HG03520 (cell line): ENCODE measurements at regions not wholly inside any gene's neighbourhood (a gene's known extent, or its start where the extent isn't known, plus 50 kb on each side); places are given as distances from the start of the nearest gene placed in this dataset.

ENCODE experiments used
- ATAC-seq: cut with Tn5 transposase; IDR thresholded peaks from one replicate; pipeline ENCODE4 v1.9.1; 2021; ENCODE audit warnings: mild to moderate bottlenecking, moderate library complexity; ENCODE audit not compliant: unreplicated experiment

DNA sequence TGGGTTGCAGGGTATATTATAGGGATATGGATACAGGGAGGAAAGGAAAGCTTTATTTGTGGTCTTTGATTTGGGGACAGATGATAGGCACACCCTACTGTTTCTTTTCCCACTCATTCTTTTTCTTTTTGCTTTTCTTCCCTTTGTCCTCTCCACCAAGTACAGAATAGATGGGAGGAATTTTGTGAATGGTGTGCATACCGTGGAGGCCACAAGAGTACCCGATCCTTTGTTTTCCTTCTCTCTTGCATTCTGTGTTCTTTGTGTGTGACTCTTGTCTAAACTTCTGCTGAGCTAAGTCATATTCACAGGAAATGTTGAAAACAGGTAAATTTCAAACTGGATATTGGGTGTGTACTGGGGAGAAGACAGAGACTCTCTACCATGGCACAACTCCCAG, 321.4 kb upstream of the SLC8A1 start:
- ATAC-seq: no peak

DNA sequence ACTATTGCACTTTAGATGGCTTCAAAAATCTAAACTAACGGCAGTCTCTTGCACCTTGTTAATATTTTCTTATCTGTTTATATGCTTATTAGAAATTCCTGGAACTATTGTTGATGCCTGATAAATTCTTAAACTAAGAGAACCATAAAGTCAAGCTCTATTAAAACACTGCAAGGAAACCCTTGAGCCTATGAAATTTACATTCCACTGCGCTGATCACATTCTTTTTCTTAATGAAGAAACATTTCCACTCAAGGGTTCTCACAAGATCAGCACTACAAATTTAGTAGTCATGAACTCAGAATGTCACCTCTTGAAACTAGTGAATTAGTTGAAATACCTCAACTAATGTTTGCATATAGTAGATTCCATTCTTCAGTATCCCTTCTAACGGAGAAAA, 331.8 kb upstream of the SLC8A1 start:
- ATAC-seq: no peak

- no peak for ATAC-seq
Observed at GRCh38 chr2:40786636-40787035, 334.7 kb upstream of the SLC8A1 start.

GRCh38 chr2:40797120-40797519, 345.2 kb upstream of the SLC8A1 start:
- ATAC-seq: no peak

- no peak for ATAC-seq
Observed at GRCh38 chr2:40803900-40804299, 352.0 kb upstream of the SLC8A1 start.

DNA sequence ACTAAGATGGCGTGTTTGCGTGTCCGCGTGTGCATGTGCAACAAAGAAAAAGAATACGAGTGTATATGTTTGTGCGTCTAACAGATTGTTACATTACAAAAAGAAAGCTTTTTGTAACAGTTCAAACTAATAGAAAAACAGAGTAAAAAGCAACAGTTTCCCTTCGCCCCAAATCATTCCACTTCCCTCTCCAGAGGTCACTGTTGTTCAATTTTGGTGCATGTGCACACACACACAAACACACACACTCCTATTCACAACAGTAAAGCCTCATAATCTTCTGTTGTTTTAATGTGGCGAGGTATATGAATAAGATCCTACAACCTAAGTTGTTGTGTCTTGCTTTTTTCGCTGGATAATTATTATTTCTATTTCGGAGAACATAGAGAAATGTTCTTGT, 357.3 kb upstream of the SLC8A1 start:
- no peak for ATAC-seq

GRCh38 chr2:40814616-40815015, 362.7 kb upstream of the SLC8A1 start:
- no peak for ATAC-seq

GRCh38 chr2:40820319-40820718, 368.4 kb upstream of the SLC8A1 start:
- no peak for ATAC-seq

DNA sequence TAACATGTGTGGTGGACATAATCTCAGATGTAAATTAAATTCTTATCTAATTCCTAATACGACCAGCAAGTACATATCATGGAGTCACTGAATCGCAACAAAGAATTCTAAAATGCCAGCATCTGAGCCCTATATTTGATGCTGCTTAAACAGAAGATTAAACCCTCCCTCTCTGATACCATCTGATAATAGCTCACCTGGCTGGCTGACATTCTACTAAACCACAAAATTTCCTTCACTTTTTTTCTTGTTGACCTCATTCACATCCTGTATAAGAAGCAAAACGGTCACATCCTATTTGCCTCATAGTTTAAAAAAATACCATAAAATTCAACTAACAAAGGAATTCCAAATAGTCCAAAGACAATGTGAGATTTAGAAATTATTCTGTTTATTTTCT, 371.6 kb upstream of the SLC8A1 start:
- ATAC-seq: no peak

DNA sequence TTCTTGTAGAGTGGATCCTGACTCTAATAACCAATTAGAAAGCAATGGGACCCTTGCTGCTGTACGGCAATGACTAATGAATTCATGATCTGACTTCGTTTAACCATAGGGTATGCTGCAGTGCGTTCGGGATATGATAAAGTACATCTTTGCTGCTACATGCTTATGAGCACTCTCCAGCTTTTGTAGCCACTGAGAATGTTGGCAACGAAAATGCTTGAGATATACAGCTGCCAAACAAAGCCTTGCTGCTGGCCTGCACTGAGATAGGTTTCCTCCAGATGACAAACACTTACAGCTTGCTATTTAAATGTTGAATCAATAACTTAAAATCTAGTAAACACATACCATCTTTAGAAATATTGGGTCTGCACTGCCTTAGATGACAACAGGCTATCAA, 372.4 kb upstream of the SLC8A1 start:
- ATAC-seq: no peak

DNA sequence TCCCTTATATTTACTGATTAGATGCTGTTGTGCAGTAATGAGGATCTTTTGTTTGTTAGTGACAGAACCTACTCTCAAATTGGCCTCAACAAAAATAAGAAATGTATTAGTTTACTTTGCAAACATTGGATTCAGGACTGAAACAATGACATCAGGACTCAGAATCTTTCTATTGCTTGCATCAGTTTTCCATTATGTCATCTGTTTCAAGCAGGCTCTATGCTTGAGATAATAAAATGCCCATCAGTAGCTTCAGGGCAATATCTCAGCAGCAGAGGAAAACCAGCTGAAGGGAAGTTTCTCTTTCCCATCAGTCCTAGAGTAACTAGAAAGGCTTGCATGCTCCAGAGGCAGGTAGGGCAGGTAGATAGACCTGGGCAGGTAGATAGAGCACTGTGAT, 375.5 kb upstream of the SLC8A1 start:
- no peak for ATAC-seq

- ATAC-seq: no peak
Observed at GRCh38 chr2:40831321-40831873, 379.5 kb upstream of the SLC8A1 start.

DNA sequence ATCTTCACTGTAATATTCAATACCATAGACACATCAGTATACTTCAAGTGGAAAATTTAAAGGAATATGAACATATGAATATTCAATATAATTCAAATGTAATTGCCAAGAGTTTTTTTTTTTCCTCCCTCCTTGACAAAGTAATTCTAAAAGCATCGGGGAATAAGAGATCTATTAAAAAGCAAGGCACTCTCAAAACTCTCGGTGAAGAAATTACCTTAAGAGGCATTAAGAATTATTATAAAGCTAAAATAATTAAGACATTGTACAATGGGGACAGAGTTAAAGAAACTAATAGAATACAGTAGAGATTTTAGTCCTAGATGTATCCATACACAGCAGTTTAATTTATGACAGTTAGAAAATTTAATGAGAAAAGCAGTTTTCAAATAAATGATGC, 390.0 kb upstream of the SLC8A1 start:
- ATAC-seq: no peak

DNA sequence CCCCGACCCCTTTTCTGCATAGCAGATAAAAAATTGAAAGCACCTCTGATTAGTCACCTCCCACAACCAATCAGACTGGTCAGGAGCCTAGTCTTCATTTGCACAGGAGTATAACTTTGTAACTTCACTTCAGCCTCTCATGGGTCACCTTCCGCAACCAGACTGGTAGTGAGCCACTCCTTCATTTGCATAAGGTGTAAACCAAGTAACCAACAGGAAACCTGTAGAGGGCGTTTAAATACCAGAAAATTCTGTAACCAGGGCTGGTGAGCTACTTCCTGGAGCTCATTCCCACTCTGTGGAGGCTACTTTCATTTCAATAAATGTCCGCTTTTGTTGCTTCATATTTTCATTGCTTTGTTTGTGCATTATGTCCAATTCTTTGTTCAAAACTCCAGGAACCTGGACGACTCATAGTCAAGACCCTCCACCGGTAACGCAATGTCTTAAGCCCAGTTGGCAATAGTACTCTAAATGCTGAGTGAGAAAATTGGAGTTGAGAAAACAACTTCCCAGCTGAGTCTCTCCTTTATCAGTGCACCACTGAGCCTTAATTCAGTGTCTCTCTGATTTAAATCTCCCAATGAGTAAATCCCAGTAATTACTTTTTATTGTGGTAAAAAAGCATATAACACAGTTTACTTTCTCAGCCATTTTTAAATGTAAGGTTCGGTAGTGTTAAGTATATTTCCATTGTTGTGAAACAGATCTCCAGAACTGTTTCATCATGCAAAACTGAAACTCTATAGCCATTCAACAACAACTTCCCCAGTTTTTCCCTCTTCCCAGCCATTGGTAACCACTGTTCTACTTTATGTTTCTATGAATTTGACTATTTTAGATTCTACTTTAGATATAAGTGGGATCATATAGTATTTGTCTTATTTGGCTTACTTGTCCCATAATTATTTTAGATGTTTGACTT, 392.7 kb upstream of the SLC8A1 start:
- peak; percentile 75 for ATAC-seq

DNA sequence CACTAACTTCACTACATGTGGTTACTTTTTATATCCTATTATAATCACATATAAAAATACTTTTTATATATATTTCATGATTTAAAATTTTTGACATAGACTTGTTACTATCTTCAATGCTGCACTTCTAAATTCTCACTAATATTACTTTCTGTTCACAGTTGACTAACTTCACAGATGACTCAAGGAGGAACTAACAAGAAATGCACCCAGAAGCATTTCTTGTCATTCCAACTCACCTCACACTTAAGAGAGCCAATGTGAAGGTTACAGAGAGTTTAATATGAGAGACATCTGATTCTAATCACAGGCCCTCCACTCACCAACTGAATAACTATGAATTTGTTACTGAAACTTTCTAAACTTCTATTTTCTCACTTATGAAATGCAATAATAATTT, 399.8 kb upstream of the SLC8A1 start:
- ATAC-seq: no peak

DNA sequence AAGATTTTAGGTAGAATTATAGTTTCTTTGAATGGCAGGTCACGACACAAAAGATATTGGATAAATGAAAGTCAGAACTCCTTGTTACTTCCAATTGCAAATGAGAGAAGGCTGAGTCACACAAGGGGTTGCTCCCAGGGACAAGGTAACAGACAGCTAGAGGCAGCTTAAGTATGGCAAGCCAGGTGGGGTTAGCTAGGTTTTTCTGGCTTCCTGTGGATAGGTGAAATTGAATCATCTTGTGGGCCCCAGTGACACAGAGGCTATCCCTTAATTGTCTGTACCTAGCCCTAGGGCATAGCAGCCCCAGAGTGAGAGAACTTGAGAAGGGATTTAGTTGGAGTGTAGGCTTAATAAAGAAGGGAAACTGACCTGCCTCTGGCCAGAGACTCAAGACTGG, 407.7 kb upstream of the SLC8A1 start:
- no peak for ATAC-seq

DNA sequence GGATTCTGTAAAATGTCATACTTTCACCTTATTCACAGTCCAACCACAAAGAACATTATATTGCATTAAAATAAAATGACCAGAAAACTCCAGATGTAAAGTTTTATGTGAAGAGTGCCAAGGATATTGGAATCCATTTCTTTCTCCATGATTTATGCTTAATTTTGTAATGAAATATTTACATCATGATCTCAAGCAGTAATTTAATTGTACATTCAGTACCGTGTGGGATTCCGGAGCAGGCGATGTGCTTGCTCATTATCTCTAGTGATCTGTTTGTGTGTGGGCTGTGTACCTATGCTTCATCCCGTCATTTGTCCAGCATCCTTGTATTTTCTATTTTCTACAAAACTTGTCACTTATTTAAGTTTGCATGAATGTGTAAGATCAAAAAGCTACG, 415.9 kb upstream of the SLC8A1 start:
- ATAC-seq: no peak

DNA sequence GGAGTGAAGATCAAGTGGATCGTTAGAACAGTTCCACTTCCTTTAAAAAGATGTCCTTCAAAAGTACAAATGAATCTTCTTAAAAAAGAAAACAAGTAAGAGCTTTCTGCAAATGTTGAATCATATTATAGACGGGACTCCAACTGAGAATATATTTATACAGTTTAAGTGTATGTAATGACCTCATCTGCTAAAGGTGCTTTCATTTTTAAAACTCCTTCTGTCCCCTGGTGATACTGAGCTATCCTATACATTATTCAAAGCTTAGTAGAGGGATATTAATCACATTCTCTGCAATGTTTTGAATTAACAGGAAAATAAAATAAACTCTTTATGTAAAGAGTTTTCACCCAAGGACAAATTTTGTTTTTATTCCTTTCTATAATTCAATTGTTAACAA, 420.7 kb upstream of the SLC8A1 start:
- no peak for ATAC-seq

GRCh38 chr2:40874380-40874779, 422.5 kb upstream of the SLC8A1 start:
- no peak for ATAC-seq

DNA sequence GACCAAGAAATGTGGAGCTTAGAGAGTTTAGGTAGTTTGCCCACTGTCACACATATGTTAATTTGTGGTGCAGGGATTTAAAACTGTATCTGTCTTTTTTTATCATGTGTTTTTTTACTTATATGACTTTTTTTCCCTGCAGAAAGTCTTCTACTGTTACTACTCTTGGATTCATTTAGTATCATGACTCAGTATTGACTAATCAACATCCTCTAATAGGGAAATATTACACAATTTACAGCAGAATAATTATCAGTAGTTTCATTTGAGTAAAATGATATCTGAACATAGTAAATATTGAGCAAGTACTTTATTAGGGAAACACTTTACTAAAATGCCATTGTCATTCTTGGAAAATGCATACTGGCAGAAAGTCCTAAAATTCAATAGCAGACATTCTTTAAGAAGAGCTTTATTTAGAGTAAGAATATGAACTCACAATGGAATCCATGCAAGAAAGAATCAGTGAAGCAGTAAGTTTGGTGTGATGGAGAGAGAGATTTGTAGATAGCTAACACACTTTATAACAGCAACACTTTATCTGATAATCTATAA, 425.9 kb upstream of the SLC8A1 start:
- ATAC-seq: no peak

- no peak for ATAC-seq
Observed at GRCh38 chr2:40879305-40879704, 427.4 kb upstream of the SLC8A1 start.

- ATAC-seq: no peak
Observed at GRCh38 chr2:40886100-40886499, 434.2 kb upstream of the SLC8A1 start.
